Lower leg skin (tissue), 3 donors: ENCODE measurements at regions not wholly inside any gene's neighbourhood (a gene's known extent, or its start where the extent isn't known, plus 50 kb on each side); places are given as distances from the start of the nearest gene placed in this dataset.

ENCODE experiments used
- POLR2A ChIP-seq, 2 donors: fragments of 450-650 bp; IDR thresholded peaks; one replicate each; pipeline ENCODE4 v1.6.1; 2016 to 2017; ENCODE audit warnings: antibody characterized with exemption in 2 of 2, mild to moderate bottlenecking in 1 of 2, moderate library complexity in 1 of 2
- TF ChIP-seq, protein P1 (sequence below), 3 donors: fragments of 450-650 bp; IDR thresholded peaks; one replicate each; pipeline ENCODE4 v1.5.1; 2016; ENCODE audit warnings: antibody characterized with exemption in 3 of 3, mild to moderate bottlenecking in 3 of 3, moderate library complexity in 2 of 3

DNA sequence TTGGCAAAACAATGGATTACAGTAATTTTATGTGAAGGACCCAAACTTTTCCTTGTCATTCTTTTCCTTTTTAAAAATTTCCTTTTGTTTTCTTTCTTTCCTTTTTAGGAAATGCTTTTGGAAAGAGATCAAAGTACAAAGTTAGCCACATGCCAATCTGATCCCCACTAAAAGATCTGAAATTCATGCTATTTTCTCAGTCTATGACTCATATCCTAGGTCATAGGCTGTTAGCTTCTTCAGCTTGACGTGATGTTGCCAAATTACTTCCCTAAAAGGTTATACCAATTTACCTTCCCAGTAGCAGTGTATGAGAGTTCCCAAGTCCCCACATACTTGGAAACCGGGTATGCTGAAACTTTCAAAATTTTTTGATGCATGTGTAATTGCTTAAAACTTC is 355.3 kb downstream of the INSIG2 start:
- TF ChIP-seq, protein P1, sequence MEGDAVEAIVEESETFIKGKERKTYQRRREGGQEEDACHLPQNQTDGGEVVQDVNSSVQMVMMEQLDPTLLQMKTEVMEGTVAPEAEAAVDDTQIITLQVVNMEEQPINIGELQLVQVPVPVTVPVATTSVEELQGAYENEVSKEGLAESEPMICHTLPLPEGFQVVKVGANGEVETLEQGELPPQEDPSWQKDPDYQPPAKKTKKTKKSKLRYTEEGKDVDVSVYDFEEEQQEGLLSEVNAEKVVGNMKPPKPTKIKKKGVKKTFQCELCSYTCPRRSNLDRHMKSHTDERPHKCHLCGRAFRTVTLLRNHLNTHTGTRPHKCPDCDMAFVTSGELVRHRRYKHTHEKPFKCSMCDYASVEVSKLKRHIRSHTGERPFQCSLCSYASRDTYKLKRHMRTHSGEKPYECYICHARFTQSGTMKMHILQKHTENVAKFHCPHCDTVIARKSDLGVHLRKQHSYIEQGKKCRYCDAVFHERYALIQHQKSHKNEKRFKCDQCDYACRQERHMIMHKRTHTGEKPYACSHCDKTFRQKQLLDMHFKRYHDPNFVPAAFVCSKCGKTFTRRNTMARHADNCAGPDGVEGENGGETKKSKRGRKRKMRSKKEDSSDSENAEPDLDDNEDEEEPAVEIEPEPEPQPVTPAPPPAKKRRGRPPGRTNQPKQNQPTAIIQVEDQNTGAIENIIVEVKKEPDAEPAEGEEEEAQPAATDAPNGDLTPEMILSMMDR (IDR thresholded peaks at IDR 0.05), result no peak
- TF ChIP-seq POLR2A (IDR thresholded peaks at IDR 0.05), result no peak
